ENCODE measurements at regions not wholly inside any gene's neighbourhood (a gene's known extent, or its start where the extent isn't known, plus 50 kb on each side); places are given as distances from the start of the nearest gene placed in this dataset.

GRCh38 chr22:49509016-49509415 lies 318.7 kb downstream of the BRD1 start:
- TF ChIP-seq POLR2A (IDR thresholded peaks at IDR 0.05) (no peak), EP300 (IDR thresholded peaks at IDR 0.05) (no peak), CTCF (IDR thresholded peaks at IDR 0.05) (no peak)

DNA sequence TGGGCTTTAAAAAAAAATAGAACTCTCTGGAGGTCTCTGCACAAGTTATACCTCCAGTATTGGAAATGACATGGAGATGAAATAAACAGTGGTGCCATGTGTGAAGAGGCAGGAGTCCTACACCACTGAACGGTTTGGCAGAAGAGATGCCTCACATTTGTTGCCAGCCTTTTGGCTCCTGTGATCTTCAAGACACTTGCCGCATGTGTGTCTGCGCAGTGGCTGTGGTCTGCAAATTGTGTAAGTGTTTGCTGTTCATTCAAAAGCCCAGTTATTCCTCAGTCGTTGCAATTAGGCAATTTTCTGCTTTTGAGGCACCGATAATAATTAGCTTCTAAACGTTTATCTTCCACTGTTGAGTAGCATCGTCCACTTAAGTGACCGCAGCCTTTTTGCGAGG lies 319.1 kb downstream of the BRD1 start:
- Histone ChIP-seq H3K9me3 (peaks cover 0 to 15% (median 0%) of the 10 kb centered on the region in 4 donors), H3K27me3 (no peaks in the 10 kb centered on the region), H3K36me3 (no peaks in the 10 kb centered on the region), H3K4me3 (no peak overlapping the region), H3K27ac (no peak overlapping the region), H3K4me1 (no peaks in the 10 kb centered on the region)
- TF ChIP-seq POLR2A (IDR thresholded peaks at IDR 0.05) = no peak
- WGBS, 2 donors = 83 to 85% methylated on average over 9 of the region's 9 CpGs
- no peak for DNase-seq (ENCODE audit: low spot score in 2 of 2)

More at GRCh38 chr22:49509016-49509415, 318.7 kb downstream of the BRD1 start:
- Histone ChIP-seq H3K9me3 (peaks cover 0 to 15% (median 0%) of the 10 kb centered on the region in 4 donors), H3K27ac (no peak overlapping the region), H3K4me1 (no peaks in the 10 kb centered on the region), H3K36me3 (no peaks in the 10 kb centered on the region), H3K27me3 (no peaks in the 10 kb centered on the region), H3K4me3 (no peak overlapping the region)
- WGBS, 2 donors = 82 to 86% methylated on average over 7 of the region's 7 CpGs
- no peak for DNase-seq (ENCODE audit: low spot score in 2 of 2)

DNA sequence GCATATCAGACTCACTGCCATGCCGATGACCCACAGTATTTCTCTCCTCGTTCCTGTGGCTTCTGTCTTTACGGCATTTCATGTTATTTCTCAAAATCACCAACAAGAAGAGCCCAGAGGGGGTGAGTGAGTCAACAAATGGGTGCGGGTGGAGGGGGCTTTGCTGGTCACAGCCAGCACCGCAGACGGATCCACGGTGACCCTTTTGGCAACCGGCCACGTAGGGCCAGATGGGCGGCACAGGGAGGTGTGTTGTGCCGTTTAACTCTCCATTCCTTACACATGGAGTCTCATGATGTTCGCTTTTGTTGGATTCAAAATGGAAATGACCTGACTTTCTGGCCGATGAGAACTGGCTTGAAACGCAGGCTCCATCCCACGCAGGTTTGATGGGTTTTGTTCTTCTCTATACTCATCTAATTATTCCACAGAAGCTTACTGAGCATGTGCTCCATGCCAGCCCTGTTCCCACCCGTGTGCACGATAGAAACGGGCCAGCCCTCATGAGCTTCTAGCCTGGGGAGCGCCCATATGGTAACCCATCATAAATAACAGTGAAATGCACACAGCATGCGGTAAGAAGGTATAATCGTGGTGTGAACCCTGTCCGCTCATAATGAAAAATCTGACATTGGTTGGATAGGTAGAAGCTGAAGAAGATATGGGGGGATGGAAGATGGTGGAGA lies 319.9 kb downstream of the BRD1 start:
- no peak for DNase-seq (ENCODE audit: low spot score in 2 of 2)
- 87 to 93% methylated on average over 22 of the region's 22 CpGs for WGBS, 2 donors
- Histone ChIP-seq H3K27ac (no peak overlapping the region), H3K36me3 (no peaks in the 10 kb centered on the region), H3K4me3 (no peak overlapping the region), H3K27me3 (no peaks in the 10 kb centered on the region), H3K9me3 (peaks cover 0 to 15% (median 0%) of the 10 kb centered on the region in 4 donors), H3K4me1 (no peaks in the 10 kb centered on the region)
- TF ChIP-seq EP300 (IDR thresholded peaks at IDR 0.05) (no peak), CTCF (IDR thresholded peaks at IDR 0.05) (no peak), POLR2A (IDR thresholded peaks at IDR 0.05) (no peak)

GRCh38 chr22:49506010-49506400 lies 321.7 kb downstream of the BRD1 start:
- no peak for TF ChIP-seq POLR2A (IDR thresholded peaks at IDR 0.05)
- no peak for TF ChIP-seq CTCF (IDR thresholded peaks at IDR 0.05)
- TF ChIP-seq EP300 (IDR thresholded peaks at IDR 0.05) = no peak
- WGBS, 2 donors = 82 to 84% methylated on average over 6 of the region's 6 CpGs
- no peaks in the 10 kb centered on the region for H3K27me3 ChIP-seq
- H3K36me3 ChIP-seq = no peaks in the 10 kb centered on the region
- no peaks in the 10 kb centered on the region for H3K4me1 ChIP-seq
- H3K9me3 ChIP-seq = peaks cover 0 to 11% (median 0%) of the 10 kb centered on the region in 4 donors
- H3K27ac ChIP-seq = no peak overlapping the region
- H3K4me3 ChIP-seq = no peak overlapping the region
- DNase-seq (ENCODE audit: low spot score in 2 of 2) = no peak

DNA sequence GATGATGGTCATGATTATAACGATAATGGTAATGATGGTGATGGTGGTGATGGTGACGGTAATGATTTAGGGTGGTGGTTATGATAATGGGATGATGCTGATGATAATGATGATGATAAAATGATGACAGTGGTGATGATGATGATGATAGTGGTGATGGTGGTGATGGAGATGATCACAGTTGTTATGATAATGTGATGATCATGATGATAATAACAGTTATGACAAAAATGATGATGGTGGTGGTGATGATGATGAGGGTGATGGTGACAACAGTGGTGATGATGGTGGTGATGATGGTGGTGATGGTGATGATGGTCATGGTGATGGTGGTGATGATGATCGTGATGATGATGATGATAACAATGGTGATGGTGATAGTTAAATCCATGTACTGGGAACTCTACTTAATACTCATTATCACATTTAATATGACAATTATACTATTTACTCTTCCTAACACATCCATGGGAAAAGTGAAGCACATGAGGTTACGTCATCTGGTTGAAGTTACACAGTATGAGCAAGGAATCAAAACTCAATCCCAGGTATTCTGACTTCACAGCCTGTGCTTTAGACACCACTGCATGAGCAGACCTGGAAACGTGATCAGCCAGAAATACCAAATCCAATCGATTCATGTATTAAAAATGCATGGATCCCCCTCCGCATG lies 322.2 kb downstream of the BRD1 start:
- H3K4me1 ChIP-seq = no peaks in the 10 kb centered on the region
- H3K4me3 ChIP-seq = no peak overlapping the region
- WGBS, 2 donors = 89 to 92% methylated on average over 7 of the region's 7 CpGs
- H3K9me3 ChIP-seq = peaks cover 0 to 6% (median 0%) of the 10 kb centered on the region in 4 donors
- no peaks in the 10 kb centered on the region for H3K27me3 ChIP-seq
- TF ChIP-seq POLR2A (IDR thresholded peaks at IDR 0.05) = no peak
- no peak for TF ChIP-seq EP300 (IDR thresholded peaks at IDR 0.05)
- no peak for TF ChIP-seq CTCF (IDR thresholded peaks at IDR 0.05)
- no peaks in the 10 kb centered on the region for H3K36me3 ChIP-seq
- H3K27ac ChIP-seq = no peak overlapping the region
- no peak for DNase-seq (ENCODE audit: low spot score in 2 of 2)

Measured in tibial nerve (tissue), 4 donors.